ENCODE measurements at regions not wholly inside any gene's neighbourhood (a gene's known extent, or its start where the extent isn't known, plus 50 kb on each side); places are given as distances from the start of the nearest gene placed in this dataset.

GRCh38 chr4:171553961-171554360, 259.2 kb upstream of the GALNTL6 start:
- TF ChIP-seq EZH2 (IDR thresholded peaks at IDR 0.05; ENCODE audit: insufficient read depth, poor library complexity, severe bottlenecking), result no peak
- TF ChIP-seq EZH2phosphoT487 (IDR thresholded peaks at IDR 0.05; ENCODE audit: insufficient read depth, low read depth), result no peak

Measured in GM23248 (cell line).